B cell (primary cell): ENCODE measurements at regions not wholly inside any gene's neighbourhood (a gene's known extent, or its start where the extent isn't known, plus 50 kb on each side); places are given as distances from the start of the nearest gene placed in this dataset.

Source experiments
- CTCF ChIP-seq: fragments of 200-600 bp; IDR thresholded peaks from one replicate; pipeline ENCODE4 v1.8.0; 2022; ENCODE audit warnings: antibody characterized with exemption, mild to moderate bottlenecking
- EZH2 ChIP-seq: IDR thresholded peaks from 2 replicates; pipeline ENCODE4 v1.6.1; 2012; ENCODE audit warnings: borderline replicate concordance, low read depth, mild to moderate bottlenecking, moderate library complexity, low read length; ENCODE audit not compliant: insufficient read depth, poor library complexity, severe bottlenecking

- TF ChIP-seq CTCF: peak; percentile 7
- no peak for TF ChIP-seq EZH2
Observed at GRCh38 chr6:62393608-62394007, 107.6 kb upstream of the KHDRBS2 start.
